Esophagus squamous epithelium (tissue), 4 donors: ENCODE measurements at regions not wholly inside any gene's neighbourhood (a gene's known extent, or its start where the extent isn't known, plus 50 kb on each side); places are given as distances from the start of the nearest gene placed in this dataset.

Experiments
- CTCF ChIP-seq, 6 experiments: fragments of 450-650 bp in 4 of 6; fragments of 200-600 bp in 2 of 6; sonication (generic) in 2 of 6; IDR thresholded peaks; one replicate each; pipeline ENCODE4 v1.5.1; 2016 to 2019; ENCODE audit warnings: antibody characterized with exemption in 6 of 6, mild to moderate bottlenecking in 4 of 6, moderate library complexity in 4 of 6
- POLR2A ChIP-seq, 4 donors: fragments of 450-650 bp; IDR thresholded peaks; one replicate each; pipeline ENCODE4 v1.6.1; 2017; ENCODE audit warnings: antibody characterized with exemption in 4 of 4, mild to moderate bottlenecking in 4 of 4, moderate library complexity in 3 of 4

DNA sequence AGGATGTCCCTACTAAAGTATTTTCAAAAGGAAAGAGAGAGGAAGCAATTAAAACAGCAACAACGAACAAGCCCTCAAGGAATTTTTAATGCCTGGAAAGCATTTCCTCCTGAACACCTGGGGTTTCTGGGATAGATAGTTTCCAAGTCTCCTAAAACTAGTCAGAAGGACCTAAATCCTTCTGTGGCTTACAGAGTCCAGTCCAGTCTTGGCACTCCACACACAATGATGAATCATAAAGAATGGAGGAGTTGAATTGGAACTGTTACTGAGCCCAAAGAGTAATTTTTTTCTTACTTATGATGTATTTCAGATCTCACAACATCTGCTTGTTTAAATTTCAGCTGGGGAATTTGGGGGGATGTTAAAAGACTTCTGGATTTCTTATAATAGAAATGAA is 144.6 kb upstream of the SETBP1 start:
- TF ChIP-seq POLR2A (IDR thresholded peaks at IDR 0.05) = no peak
- TF ChIP-seq CTCF (IDR thresholded peaks at IDR 0.05) = no peak
